Right cardiac atrium (tissue), 5 donors: ENCODE measurements at regions not wholly inside any gene's neighbourhood (a gene's known extent, or its start where the extent isn't known, plus 50 kb on each side); places are given as distances from the start of the nearest gene placed in this dataset.
A peak's percentile ranks its signal among the peaks of the same experiment; 100 is the strongest.

Experiments
- ATAC-seq, 2 donors: fragments of 200-7000 bp; cut with Tn5 transposase; one replicate each; pipeline versions ENCODE4 v1.8.0 to v1.9.1; 2020; ENCODE audit warnings: moderate library complexity in 2 of 2, mild to moderate bottlenecking in 1 of 2
- DNase-seq, 3 donors: peaks; one replicate each; pipeline ENCODE4 v3.0.0-alpha.2; 2020
- H3K27ac ChIP-seq: one replicate; pipeline ENCODE4 v1.5.1; 2013; ENCODE audit warnings: mild to moderate bottlenecking, low read length, control low read depth, moderate library complexity
- H3K27me3 ChIP-seq: one replicate; pipeline ENCODE4 v1.6.1; 2013; ENCODE audit not compliant: control insufficient read depth, insufficient read depth
- H3K4me1 ChIP-seq: one replicate; pipeline ENCODE4 v1.6.1; 2013; ENCODE audit warnings: low read length; ENCODE audit not compliant: control insufficient read depth, insufficient read depth
- H3K4me3 ChIP-seq: one replicate; pipeline ENCODE4 v1.5.1; 2013; ENCODE audit warnings: low read length, control low read depth
- H3K9me3 ChIP-seq: one replicate; pipeline ENCODE4 v1.6.1; 2013; ENCODE audit warnings: low read length; ENCODE audit not compliant: control insufficient read depth
- WGBS: extraction: QIAGEN DNeasy Blood & Tissue Kit; methylation state at CpG from one replicate; pipeline ENCODE4 v1.1.7; 2013; 5-methylcytosine and 5-hydroxymethylcytosine counted together
- intact Hi-C, 4 donors: fragments of 100-400 bp; cut with DNase I; formaldehyde crosslinking; loops; one replicate each; pipeline versions ENCODE4 v1.11.0 to v1.14.0; 2022 to 2023
- donor health status: healthy with polysubstance abuse.
- donor health status: DM: no; HTN: yes; CAD: no.
- donor health status: DM: no; HTN: no; CAD: no.
- donor health status: DM: no; HTN: yes; CAD: no; lungs with severe emphysema.
- donor health status: DM: yes; HTN: yes; CAD: no.

GRCh38 chr5:179497636-179498340 is 52.6 kb upstream of the RUFY1 start:
- WGBS: 63% methylated on average over 19 of the region's 19 CpGs
- Histone ChIP-seq H3K9me3 (no peaks in the 10 kb centered on the region), H3K27me3 (no peaks in the 10 kb centered on the region), H3K4me3 (no peak overlapping the region), H3K4me1 (no peaks in the 10 kb centered on the region), H3K27ac (no peak overlapping the region)
- ATAC-seq: peak in 1 of 2 donors; percentile 21
- DNase-seq: peak; percentile 25 to 62 (median 60)
- intact Hi-C loops: loop anchor here in 1 of 4 donors (10.0 kb wide), 1 partner anchor 703 kb away; no protein-coding TSS in a partner anchor

GRCh38 chr5:179495906-179496455 is 54.4 kb upstream of the RUFY1 start:
- no peaks in the 10 kb centered on the region for H3K9me3 ChIP-seq
- H3K4me1 ChIP-seq: no peaks in the 10 kb centered on the region
- 56% methylated on average over 11 of the region's 11 CpGs for WGBS
- H3K27ac ChIP-seq: no peak overlapping the region
- intact Hi-C loops: loop anchor here in 2 of 4 donors (2.0 to 10.0 kb wide), 2 partner anchors 331 to 701 kb away; no protein-coding TSS in a partner anchor
- no peaks in the 10 kb centered on the region for H3K27me3 ChIP-seq
- H3K4me3 ChIP-seq: no peak overlapping the region
- ATAC-seq (no peak), DNase-seq (no peak)

DNA sequence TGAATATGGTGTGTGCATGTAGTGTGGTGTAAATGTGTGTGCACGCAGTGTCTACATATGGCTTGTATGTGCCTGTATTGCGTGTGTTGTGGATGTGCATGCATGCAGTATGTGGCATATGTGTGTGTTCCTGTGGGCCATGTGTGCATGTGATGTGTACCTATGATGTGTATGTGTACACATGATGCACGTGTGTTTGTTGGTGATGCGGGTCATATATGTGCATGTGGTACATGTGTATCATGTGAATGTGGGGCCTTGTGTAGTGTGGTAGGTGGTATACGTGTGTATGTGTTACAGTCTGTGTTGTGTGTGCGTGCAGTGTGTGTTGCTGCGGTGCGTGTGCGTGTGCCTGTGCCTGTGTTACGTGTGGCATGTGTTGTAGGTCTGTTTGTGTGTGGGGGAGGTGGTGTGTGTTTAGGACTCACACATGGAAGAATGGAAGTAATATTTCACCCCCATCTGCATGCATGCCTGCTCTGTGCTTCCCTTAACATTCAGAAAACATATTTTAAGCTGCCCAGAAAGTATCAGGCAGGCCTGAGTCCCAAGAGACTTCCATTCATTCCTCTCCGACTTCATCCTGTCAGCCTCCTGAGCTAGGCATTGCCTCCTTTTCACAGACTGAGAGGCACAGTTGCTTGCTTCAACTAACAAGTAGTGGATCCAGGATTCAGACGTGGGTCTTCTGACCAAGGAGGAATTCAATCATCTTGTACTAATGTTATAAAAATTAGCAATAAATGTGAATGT is 55.4 kb upstream of the RUFY1 start:
- intact Hi-C loops: loop anchor here in 3 of 4 donors (1.0 to 10.0 kb wide), 4 partner anchors 328 to 700 kb away; no protein-coding TSS in a partner anchor
- Histone ChIP-seq H3K4me1 (no peaks in the 10 kb centered on the region), H3K4me3 (no peak overlapping the region), H3K27ac (no peak overlapping the region), H3K27me3 (no peaks in the 10 kb centered on the region), H3K9me3 (no peaks in the 10 kb centered on the region)
- ATAC-seq: no peak
- no peak for DNase-seq
- WGBS: 74% methylated on average over 12 of the region's 12 CpGs

- H3K9me3 ChIP-seq: no peaks in the 10 kb centered on the region
- H3K4me1 ChIP-seq: peaks cover 2% of the 10 kb centered on the region
- ATAC-seq (peak in 1 of 2 donors; percentile 15), DNase-seq (no peak)
- intact Hi-C loops: no loop called here
- no peak overlapping the region for H3K4me3 ChIP-seq
- WGBS: 29% methylated on average over 4 of the region's 4 CpGs
- H3K27ac ChIP-seq: no peak overlapping the region
- H3K27me3 ChIP-seq: no peaks in the 10 kb centered on the region
Observed at GRCh38 chr5:179488975-179489374, 61.4 kb upstream of the RUFY1 start.

GRCh38 chr5:179488491-179488890 is 61.9 kb upstream of the RUFY1 start:
- 35% methylated on average over 8 of the region's 8 CpGs for WGBS
- Histone ChIP-seq H3K4me1 (peaks cover 2% of the 10 kb centered on the region), H3K27me3 (no peaks in the 10 kb centered on the region), H3K4me3 (no peak overlapping the region), H3K27ac (no peak overlapping the region), H3K9me3 (no peaks in the 10 kb centered on the region)
- intact Hi-C loops: no loop called here
- ATAC-seq (peak; percentile 62 to 64), DNase-seq (peak in 1 of 3 donors; percentile 63)

DNA sequence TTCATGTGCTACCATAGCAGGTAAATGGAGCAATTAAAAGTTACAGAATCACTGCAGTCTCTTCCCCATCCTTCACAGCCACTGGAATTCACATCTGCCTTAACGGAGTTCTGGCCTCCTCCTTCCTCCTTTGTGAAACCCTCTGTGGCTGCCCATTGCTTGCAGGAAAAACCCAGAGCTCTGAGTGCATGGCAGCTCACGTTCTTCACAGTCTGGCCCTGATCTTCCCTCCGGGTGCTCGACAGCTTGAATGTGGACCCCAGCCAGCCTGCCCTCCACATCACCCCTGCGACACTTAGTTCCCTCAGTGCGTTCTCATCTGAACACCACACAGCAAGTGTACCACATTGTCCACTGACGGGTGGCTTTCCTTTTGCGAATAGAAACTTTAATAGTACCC is 63.2 kb upstream of the RUFY1 start:
- no peaks in the 10 kb centered on the region for H3K27me3 ChIP-seq
- peaks cover 2% of the 10 kb centered on the region for H3K4me1 ChIP-seq
- DNase-seq: no peak
- 53% methylated on average over 8 of the region's 8 CpGs for WGBS
- H3K4me3 ChIP-seq: no peak overlapping the region
- no peaks in the 10 kb centered on the region for H3K9me3 ChIP-seq
- intact Hi-C loops: no loop called here
- ATAC-seq: no peak
- no peak overlapping the region for H3K27ac ChIP-seq

DNA sequence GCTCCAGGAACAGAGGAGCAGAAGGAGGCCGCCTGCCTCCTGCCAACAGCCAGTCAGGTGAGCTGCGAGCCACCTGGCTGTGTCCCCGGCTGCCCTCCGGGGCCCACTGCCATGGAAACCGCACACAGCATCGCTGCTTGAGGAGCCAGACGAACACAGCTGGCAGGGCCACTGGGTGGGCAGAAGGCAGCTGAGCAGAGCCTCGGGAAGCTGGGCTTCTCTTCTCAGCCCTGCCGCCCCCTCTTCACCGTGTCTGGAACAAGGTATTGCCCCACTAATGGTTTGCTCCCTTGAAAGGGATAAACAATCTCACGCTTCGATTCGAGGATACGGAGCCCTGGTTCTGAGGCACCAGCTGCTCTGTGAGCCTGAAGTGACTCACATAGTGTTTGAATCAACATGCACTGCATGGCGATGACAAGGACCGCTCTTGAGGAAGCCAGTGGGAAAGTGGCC is 63.7 kb upstream of the RUFY1 start:
- Histone ChIP-seq H3K9me3 (no peaks in the 10 kb centered on the region), H3K27ac (no peak overlapping the region), H3K27me3 (no peaks in the 10 kb centered on the region), H3K4me3 (no peak overlapping the region), H3K4me1 (peaks cover 2% of the 10 kb centered on the region)
- ATAC-seq (peak; percentile 53 to 74), DNase-seq (peak in 1 of 3 donors; percentile 36)
- 48% methylated on average over 16 of the region's 16 CpGs for WGBS
- intact Hi-C loops: no loop called here

DNA sequence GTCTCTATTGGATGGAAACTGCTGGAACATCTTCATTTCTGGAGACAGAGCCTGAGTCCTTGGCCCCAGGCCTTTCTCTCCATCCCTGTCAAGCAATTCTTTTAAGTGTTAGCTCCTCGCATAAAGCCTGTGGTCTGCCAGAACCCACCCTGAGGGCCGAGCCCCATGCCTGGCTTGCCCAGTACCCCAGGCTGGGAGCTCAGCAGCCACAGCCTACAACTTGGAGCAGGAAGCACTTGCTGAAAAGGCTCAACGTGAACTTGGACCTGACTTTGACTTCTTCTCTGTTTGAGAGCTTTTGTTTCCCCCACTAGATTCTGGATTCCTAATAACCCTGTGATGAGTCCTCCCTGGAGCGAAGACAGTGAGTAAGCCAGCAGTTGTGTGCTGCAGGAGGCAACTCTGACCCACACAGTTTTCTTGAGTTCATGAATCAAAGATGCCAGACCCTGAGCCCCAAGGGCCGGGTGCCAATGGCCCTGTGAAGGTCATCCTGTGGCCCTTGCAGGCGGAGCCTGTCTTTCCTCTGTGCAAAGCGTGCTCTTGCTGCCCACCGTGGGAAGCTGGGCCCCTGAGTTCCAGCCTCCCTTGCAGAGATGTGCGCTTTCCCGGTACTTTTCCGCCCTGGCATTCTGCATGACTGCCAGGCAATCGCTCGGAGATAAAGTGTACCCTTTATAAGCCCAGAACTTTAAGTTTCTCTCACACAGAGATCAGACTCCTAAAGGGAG is 64.3 kb upstream of the RUFY1 start:
- H3K27me3 ChIP-seq: no peaks in the 10 kb centered on the region
- peaks cover 2% of the 10 kb centered on the region for H3K4me1 ChIP-seq
- no peaks in the 10 kb centered on the region for H3K9me3 ChIP-seq
- no peak overlapping the region for H3K4me3 ChIP-seq
- DNase-seq (peak in 1 of 3 donors; percentile 56), ATAC-seq (no peak)
- 65% methylated on average over 13 of the region's 13 CpGs for WGBS
- intact Hi-C loops: no loop called here
- no peak overlapping the region for H3K27ac ChIP-seq

DNA sequence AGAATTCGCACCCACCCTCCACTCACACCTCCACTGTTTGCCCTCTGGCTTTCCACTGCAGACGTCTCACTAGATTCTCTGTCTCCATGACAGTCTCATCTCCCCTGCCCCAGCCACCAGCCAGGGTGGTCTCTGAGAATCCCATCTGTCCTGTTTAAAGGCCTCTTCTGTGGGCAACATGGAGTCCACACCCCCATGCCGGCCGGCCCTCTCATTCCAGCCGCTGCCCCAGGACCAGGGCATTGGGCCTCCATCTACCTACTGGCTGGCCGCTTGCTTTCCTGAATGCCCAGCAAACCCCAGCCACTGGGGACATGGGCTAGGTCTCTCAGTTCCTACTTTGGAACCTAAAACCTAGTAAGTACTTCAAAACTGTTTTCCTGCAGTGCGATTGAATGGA is 65.6 kb upstream of the RUFY1 start:
- H3K27me3 ChIP-seq: no peaks in the 10 kb centered on the region
- 90% methylated on average over 7 of the region's 7 CpGs for WGBS
- DNase-seq (no peak), ATAC-seq (no peak)
- intact Hi-C loops: no loop called here
- peaks cover 2% of the 10 kb centered on the region for H3K4me1 ChIP-seq
- H3K9me3 ChIP-seq: no peaks in the 10 kb centered on the region
- H3K4me3 ChIP-seq: no peak overlapping the region
- H3K27ac ChIP-seq: no peak overlapping the region

DNA sequence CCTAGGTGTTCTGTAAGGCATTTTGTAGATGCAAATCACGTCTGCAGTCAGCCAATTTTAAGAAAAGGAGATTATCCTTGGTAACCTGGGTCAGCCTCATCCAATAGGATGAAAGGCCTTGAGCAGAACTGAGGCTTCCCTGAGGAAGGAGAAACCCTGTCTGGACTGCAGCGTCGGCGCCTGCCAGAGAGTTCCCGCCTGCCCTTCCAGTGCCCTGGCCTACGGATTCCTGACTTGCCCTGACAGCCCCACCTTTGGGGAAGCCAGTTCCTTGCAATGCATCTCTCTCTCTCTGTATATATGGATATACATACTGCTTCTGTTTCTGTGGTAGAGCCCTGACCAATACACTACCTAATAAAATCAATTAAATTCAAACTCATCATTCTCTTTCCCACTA is 66.2 kb upstream of the RUFY1 start:
- ATAC-seq: no peak
- Histone ChIP-seq H3K4me3 (no peak overlapping the region), H3K27ac (no peak overlapping the region), H3K27me3 (no peaks in the 10 kb centered on the region), H3K4me1 (peaks cover 2% of the 10 kb centered on the region), H3K9me3 (no peaks in the 10 kb centered on the region)
- intact Hi-C loops: no loop called here
- WGBS: 82% methylated on average over 6 of the region's 6 CpGs
- DNase-seq: no peak
